Glomerular visceral epithelial cell (primary cell): ENCODE measurements at regions not wholly inside any gene's neighbourhood (a gene's known extent, or its start where the extent isn't known, plus 50 kb on each side); places are given as distances from the start of the nearest gene placed in this dataset.

Experiments used
- DNase-seq: peaks from one replicate; pipeline ENCODE4 v3.0.0-alpha.2; 2016; ENCODE audit errors: extremely low spot score

DNA sequence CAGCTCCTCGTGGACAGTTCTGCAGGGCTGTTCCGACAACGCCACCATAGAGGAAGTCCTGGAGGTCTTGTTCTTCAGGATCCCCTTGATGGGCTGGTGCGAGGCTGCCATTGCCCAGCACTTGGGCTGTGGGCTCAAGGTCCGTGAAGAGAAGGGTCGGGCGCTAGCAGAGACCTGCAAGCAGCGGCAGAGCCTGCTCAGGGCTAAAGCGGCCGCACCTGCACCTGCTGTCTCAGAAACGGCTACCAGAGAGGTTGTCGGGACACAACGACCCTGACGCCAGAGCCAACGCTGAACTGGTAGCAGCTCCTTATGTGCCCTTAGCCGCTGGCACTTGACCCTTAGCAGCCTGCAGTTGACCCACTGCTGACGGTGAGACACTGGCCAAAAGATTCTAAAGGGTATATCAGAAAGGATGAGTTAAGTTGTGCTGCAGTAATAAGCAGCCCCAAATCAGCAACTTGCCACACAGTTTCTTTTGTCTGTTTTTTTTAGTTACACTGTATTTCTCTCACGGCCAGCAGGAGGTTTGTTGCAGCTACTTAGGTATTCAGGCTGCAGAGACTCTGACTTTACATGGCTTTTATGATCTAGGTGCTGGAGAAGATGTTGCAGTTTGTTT lies 55.5 kb upstream of the ST6GAL2 start:
- DNase-seq = no peak

DNA sequence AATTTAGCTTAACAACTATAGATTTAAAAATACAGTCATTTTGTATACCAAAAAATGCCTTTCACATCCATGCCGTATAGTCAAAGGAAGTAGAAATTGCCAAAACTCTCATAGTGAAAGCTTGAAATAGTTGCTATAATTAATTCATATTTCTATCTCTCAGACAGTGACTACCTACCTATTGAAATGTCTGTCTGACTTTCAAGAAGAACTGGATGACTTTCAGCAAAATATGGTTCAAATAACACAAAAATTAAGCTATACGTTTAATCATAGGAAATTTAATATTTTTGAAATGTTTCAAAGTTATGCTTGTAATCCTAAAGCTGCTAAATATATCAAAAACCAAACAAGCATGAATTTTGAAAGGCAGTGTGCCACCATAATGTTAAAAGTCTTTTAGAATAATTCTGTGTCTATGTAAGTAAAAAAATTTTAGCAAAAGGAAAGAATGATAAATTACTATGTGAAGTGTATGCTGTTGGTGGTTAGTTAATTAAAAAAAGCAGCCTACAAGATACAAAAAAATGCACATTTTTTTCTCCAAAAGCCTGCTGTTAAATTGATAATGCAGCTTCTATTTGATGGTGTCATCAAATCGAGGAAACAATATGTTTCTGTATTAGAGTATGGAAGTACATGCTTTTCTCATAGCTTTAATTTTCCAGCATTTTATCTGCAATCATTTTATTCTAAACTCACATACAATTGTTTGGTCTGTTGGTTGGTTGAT lies 57.7 kb upstream of the ST6GAL2 start:
- no peak for DNase-seq

DNA sequence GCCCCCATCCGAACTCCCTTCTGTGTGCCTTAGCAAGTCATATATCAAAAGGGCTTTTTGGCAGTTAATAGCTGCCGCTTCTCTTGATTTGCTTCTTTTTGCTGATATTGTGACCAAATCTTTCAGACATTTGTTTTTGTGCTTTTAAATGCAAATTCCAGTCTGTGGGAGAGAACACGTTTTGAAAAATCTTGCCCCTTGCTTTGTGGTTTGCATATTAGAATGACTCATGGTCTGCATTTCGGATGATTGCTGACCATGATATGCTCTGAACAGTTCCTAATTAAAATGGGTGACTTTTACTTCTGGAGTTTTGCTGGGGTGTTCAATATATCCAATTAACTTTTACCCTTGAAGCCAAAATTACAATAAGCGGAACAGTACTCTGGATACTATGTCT lies 58.2 kb upstream of the ST6GAL2 start:
- peak; percentile 60 for DNase-seq

DNA sequence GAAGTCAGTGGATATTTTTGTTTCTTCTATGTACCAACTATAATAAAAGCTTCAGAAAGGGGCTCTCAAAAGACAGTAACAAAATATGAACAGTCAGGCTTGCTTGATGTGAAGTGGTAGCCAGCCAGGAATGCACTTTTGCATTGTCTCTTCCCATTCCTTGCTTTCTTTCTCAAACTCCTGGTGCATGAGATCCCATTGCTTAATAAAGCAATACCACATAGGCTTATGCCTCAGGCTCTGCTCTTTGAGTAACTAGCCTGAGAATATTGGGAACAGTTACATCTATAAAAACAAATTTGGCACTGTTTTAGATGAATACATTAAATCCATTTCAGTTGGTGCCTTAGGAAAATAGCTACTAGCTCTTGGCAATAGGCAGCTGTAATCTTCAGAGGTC lies 62.6 kb upstream of the ST6GAL2 start:
- no peak for DNase-seq

DNA sequence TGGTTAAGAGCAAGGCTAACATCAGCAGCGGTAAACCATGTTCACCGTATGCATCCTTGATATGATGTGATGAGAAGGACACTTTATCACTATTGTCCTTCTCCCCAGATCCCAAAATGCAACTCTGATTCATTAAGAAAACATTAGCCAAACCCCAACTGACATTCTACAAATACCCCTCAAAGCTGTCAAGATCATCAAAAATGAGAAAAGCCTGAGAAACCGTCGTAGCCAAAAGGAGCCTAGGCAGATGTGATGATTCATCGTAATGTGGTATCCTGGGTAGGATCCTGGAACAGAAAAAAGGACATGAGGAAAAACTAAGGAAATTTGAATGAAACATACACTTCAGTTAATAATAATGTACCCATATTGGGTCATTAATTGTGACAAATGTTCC lies 67.3 kb upstream of the ST6GAL2 start:
- peak; percentile 44 for DNase-seq

DNA sequence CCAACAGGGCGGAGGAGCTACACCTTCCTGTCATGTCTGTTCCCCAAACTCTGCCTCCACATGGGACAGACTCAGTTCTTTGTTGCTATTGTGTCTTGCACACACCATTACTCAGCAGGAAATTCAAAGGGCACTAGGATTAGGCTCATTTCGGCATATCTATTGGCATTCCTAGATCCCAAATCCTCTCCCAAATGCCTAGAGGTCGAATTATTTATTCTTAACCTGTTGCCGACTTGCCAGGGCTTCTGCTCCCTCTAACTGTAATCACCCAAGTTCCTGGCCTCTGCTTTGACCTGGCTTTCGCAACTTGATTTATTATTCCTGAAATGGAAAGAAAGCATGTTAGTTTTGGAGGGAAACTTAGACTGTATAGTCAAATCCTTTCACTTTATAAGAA lies 67.8 kb upstream of the ST6GAL2 start:
- DNase-seq = no peak

DNA sequence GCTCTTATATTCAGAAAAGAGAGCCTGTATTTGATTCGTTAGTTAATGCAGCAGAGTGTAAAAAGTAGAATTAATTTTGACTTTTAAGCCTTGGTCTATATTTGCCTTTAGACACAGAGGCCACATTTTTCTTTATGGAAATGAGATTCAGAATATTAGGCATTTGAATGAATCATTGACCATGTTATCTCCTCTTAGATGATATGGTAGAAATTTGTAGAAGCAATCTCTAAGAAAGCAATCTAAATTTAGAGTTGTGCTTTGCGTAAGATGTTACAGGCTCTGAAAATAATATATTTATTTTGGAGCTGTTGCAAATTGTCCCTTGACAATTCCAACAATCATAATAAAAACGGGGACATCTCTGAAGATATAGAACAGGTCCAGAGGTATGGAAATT lies 68.3 kb upstream of the ST6GAL2 start:
- DNase-seq = no peak

DNA sequence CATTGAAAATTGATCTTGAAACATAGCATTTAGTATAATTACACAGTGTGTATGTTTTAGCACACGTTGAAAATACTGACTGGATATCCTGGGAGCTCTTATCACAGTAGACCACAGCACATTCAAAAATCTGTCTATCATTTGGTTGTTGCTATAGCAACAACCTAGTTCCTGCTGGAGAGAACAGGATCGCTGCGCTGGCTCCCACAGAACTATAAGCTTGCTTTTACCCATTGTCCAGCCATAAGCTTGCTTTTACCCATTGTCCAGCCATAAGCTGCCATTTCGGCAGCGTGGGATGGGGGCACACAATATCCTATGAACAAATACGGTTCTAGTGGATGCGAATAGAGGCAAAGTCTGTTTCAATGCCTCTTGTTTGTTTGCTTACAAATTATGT lies 70.4 kb upstream of the ST6GAL2 start:
- no peak for DNase-seq

DNA sequence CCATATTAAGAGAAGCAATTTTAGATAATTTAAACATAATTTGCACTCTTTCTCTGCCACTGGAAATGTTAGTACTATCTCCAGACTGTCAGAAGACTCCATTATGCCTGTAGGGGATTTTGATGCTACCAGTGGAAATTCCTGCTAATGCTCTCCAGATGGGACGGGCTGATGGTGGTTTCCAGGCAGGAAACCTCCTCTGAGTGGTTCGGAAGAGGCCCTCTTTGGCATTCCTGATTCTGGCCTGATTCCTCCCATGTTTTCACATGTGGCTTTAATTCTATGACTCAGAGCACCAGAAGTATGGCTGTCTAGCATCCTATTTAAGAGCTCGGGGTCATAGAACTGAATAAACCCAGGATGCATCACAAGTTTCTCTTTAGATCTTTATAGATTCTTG lies 70.9 kb upstream of the ST6GAL2 start:
- DNase-seq = peak; percentile 93

DNA sequence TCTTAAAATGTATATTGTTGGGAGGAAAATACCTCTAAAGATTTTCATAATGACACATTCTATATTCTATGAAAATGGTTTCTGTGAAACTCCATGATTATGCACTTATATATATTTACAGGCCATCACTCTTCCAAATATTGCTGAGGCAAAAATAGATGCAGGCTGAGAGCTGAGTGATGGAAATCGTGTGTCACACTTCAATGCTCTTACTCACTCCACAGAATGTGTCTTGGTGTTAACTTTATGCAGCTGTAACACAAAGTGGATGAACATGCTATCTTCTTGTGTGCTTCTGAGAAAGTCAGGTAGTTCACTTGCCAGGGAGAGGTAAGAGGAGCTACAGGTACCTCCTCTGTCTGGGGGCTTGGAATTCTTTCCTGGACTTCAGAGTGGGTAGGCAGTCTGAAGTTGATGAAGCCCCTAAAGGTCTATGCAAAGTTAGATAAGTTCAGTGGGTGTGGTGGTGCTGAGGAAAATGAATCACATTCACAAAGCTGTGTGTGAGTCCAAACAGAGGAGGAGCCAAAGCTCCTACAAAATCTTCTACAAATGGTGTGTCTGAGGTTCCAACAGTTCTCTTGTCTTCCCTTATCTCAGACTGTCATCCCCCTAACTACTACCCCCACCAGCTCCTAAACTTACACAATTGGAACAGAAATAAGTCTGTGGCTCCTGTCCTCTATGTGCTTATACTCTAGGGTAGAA lies 74.2 kb upstream of the ST6GAL2 start:
- DNase-seq = no peak

DNA sequence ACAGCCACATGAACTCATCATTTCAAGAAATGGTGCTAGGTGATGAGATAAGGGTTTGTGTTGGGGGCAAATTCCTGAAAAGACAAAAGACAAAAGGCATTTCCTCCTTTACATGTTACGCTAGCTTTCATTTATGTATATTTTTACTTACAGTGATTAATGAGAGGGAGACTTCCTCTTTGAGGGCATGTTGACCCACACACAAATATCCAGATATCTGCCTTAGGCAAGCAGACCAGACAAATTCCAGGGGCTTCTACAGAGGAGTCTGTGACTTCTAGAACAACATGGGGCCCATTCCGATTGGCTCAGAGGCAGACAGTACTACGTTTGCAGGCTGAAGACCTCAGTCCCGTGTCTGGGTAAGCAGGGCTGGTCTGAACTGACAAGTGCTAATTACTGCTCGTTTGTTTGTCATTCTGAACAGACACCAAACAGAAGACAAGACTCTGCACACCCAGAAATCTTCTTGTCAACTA lies 74.8 kb upstream of the ST6GAL2 start:
- DNase-seq = no peak

DNA sequence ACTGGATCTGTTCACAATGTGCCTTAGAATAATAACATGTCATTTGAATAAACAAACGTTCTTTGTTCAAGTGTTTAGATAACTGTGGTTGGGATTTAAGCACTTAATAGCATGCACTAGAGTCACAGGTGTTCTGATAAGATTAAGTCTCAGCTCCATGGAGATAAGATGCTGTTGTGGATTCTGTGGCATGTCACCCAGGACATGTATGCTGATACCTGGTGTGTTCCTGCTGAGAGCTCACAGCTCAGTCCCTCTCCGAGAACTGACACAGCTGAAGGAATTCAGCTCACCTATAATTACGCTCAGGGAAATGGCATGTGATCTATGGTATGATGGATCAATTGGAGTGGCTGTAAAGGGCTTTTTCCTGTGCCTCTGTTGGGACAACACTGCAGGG lies 75.4 kb upstream of the ST6GAL2 start:
- no peak for DNase-seq

DNA sequence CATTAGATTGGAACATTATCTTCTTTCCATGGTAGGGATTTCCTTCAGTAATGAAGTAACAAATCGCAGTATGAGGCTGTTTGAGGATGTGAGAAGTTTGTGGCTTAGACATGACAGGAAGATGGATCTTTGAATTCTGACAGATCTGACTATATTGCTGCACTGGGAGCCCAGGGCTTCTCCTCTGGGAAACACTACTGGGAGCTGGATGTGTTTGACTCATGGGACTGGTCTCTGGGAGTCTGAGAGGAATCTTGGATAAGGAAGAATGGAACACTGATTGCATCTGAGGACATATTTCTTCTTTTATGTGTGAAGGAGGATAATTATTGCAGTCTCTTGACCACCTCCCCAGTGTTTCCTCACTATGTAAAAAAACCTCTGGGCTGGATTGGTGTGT lies 77.2 kb upstream of the ST6GAL2 start:
- DNase-seq = no peak

DNA sequence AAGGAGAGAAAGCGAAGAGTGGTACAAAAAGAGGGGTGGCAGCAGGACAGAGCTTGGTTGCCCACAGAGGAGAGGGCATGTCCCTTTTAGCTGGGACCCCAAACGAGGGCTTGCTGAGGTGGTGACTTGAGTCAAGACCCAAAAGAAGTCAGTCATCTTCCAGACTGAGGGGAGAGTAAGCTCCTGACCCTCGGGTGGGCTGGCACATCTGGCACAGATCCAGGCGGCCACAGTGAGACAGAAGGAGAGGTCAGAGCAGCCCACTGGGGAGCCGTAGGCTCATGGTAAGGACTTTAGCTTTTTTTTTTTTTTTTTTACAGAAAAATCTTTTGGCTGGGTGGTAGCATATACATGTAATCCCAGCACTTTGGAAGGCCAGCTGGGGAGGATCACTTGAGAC lies 77.9 kb upstream of the ST6GAL2 start:
- no peak for DNase-seq

DNA sequence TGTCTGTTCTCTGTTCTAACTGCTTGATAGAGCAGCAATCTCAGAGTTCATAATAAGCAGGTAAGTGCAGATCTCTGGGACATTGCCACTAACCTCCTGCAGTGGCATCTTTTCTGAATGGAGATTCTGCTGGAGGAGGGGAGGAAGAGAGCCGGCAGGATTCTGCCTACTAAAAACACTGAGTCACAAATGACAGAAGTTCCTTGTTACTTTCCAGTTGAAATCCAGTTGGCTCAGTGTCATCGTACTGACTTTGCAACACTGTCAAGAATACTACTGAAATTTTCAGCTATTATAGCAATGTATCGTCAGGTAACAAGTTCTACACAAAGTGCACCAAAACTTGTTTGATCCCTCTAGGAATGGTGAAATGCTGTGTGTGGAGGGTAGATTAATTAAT lies 79.6 kb upstream of the ST6GAL2 start:
- no peak for DNase-seq

DNA sequence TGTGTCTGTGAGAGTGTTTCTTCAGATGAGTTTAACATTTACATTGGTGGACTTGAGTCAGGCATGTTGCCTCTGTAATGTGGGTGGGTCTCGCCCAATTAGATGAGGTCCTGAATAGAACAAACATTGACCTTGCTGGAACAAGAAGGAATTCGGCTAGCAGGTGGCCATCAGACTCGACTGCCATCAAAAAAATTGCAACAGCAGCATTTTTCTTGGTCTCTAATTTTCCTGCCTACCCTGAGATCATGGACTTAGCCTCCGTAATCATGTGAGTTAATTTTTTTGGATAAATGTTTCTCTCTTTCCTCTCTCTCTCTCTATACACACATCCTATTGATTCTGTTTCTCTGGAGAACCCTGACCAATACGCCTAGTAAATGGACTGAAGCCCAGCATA lies 83.8 kb upstream of the ST6GAL2 start:
- no peak for DNase-seq

DNA sequence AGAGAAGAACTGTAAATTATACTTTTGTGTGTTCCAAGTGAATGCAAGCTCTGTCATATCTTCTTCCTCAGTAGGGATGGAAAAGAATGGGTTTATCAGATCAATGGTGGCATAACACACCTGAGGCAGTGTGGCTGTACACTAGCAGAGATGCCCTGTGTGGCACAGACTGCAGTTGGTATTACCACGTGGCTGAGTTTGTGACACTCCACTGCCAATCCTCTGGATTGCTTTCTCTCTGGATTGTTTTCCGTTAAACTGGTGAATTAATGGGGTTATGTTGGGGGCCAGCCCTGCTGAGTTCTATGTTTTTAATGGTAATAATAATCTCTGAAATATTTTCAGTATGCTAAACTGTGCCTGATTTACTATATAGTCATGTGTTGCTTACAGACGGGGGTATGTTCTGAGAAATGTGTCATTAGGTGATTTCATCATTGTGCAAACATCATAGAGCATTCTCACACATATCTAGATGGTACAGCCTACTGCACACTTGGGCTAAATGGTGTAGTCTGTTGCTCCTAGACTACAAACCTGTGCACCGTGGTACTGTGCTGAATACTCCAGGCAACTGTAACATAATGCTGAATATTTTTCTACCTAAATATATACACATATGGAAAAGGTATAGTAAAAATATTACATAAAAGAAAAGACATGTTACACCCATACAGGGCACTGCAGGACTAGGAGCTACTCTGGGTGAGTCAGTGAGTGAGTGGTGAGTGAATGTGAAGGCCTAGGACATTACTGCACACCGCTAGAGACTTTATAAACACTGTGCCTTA lies 84.7 kb upstream of the ST6GAL2 start:
- peak; percentile 72 for DNase-seq

DNA sequence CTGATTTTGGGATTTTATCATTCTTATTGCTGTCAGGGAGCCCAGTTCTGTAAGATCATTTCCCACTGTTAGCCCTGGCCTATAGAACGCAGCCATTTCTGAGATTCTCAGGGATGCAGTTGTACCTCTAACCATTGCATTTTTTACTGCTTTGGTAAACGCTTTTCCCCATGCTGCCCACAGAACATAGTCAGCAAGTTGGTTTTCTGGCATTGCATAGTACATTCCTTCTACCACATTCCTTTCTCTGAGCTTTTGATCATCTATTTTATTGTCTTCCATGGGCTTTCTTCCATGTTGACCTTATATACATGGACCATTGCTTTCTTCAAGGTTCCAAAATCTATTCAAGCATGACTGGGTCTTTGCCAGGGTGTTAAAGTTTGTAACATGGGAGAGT lies 86.8 kb upstream of the ST6GAL2 start:
- peak; percentile 86 for DNase-seq

DNA sequence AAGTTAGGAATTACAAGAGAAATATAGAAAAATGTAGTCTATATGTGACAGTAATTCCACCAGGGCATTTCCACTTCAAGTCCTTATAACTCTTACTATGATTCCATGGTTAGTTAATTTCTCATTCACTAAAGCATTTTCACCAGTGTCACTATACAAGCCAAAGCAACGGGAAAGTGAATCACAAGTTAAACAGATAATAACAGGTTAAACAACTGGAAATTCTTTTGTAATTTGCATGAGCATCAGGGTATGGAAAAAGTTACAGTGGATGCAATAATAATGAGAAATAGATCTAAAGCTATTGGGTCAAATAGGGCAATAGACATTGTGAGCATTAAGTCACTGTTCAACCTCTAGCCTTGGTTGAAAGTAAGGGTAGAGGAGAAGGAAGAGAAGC lies 88.9 kb upstream of the ST6GAL2 start:
- DNase-seq = no peak

DNA sequence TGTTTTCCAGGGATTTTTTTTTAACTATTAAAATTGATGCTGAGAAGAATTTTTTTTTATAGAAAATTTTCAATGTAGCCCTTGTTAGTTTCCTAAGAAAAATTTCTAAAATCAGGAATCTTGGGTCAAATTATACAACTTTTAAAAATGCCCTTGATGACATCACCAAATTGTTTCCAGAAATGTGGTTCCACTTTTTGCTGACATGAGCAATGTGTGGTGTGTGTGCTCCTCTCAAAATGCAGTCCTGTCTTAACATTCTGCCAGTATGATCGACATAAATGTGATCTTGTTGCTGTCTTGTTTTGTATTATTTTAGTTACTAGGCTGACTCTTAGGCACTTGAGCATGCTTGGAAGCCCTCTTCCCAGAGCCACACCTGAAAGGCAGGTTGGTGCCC lies 89.7 kb upstream of the ST6GAL2 start:
- no peak for DNase-seq

DNA sequence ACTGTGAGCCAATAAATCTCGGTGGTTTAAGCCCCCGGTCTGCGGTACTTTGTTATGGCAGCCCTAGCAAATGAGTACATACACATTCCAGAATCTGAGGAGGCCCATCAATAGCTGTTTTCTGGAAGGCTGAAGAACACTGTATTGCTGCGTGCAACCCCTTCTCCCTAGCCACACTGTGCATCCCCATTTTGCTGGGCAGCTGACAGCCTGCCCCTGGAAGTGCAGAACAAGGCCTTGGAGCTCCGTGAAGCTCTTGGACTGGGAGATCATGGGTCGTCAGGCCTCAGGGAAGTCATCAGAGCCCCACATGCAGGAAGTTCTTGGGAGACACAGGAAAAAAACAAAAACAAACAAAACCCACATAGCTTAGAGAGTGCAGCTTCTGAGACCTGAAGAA lies 90.6 kb upstream of the ST6GAL2 start:
- DNase-seq = no peak

DNA sequence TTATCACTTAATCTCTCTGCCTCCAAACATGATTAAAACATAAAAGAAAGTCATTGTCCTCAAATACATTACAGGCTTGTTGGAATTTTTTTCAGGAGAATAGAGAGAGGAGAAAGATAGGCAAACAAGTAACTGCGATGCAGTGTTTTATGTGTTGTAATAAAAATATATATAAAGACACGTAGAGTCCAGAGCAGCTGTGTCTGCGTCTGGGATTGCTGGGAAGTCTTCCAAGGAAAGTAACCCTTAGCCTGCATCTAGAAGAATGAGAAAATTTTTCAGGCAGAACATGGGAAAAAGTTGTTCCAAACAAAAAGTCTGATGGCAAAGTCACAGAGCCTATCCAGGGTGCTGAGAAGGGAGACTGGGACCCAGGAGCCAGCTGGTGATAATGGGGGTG lies 91.8 kb upstream of the ST6GAL2 start:
- no peak for DNase-seq
